Pons (tissue), 1 donor: ENCODE measurements at regions not wholly inside any gene's neighbourhood (a gene's known extent, or its start where the extent isn't known, plus 50 kb on each side); places are given as distances from the start of the nearest gene placed in this dataset.
"Not testable (repeated sequence)": the region's sequence is repeated elsewhere in the genome, so short reads cannot be mapped to it uniquely, and the experiment has no call there.

Experiments used
- DNase-seq: peaks from one replicate; pipeline ENCODE4 v3.0.0-alpha.2; 2016; ENCODE audit warnings: low spot score

DNA sequence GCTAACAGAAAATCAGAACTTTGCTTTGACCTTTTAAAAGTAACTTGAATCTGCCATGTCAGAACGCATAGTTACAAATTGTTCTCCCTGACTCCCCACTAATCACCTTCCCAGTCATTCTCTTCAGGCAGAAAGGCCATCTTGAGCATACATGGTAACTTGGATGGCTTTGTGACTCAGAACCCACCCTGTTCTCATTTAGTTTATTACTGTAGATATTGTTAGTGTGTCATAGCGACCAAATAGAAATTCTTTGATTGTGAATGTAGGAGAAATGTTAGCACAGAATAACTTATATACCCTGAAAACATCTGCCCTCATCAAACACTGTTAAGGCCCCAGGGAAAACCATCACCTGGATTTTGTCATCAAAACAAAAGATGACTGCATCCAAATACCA is 382.0 kb downstream of the MAGEB5 start:
- no peak for DNase-seq

DNA sequence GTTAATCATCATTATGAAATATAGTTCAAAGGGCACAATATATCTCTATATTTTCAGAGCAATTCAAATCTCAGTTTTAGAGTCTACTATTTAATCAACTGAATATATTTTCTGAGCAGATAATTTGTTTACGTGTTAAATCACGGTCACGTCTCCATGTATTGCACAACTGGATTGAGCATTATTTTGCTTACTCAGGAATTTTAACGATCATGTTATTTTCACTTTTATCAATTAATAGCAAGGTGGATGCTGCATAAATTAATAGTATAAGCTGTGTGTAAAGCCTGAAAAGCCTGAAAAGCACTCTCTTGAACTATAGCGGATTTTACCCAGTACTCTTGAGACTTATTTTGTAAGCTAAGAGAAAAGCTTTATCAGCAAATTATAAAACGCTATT is 374.9 kb downstream of the MAGEB5 start:
- no peak for DNase-seq

DNA sequence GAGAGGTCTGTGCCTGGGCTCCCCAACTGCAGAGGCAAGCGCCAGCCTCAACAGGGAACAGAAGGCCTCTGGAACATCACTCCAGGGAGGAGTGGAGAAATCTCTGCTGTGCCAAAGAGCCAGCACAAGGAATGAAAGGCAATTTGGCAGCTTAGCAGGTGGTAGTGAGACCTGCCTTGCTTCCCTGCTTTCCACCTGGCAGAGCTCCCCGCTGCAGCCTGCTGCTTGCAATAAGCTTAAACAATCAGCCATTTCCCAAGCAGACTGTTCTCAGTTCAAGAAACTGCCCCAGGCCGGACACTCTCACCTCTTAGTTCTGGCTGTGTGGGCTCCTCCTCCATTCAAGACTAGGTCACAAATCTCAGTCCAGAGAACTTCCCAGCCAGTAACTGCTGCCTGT is 370.6 kb downstream of the MAGEB5 start:
- DNase-seq, result peak; percentile 1

DNA sequence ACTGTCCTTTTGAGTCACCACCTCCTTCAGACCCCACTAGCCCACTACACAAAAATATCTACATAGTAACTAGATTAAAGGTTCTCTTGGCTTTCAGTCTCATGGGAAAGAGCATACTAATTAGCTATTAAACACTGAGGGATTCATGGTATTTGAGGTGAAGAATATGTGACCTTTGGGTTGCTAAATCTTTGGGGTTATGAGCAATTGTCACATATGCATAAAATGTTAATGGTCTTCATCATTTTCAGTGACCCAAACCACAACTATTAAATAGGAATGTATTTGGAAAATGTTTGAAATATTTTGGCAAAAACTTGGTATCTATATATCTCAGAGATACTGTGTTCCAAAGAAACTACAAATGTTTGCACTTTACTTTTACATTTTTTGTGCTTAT is 365.1 kb downstream of the MAGEB5 start:
- no peak for DNase-seq

DNA sequence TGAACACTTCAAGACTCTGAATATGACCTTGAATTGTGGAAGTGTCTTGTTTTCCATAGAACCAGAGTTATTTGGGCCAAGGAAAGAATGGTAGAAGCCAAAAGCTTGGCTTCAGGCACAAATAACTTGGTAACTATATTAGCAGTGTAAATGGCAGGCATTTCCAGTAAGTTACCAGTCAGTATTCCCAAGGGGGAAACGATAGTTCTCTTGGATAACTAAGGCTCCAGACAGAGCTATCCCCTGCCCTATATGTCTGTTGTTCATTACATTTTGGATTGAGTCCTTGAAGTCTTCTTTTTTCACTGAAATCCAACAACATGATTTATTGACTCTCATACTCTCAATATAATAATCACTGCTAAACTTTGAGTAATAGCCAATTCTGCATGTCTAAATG is 364.1 kb downstream of the MAGEB5 start:
- no peak for DNase-seq

DNA sequence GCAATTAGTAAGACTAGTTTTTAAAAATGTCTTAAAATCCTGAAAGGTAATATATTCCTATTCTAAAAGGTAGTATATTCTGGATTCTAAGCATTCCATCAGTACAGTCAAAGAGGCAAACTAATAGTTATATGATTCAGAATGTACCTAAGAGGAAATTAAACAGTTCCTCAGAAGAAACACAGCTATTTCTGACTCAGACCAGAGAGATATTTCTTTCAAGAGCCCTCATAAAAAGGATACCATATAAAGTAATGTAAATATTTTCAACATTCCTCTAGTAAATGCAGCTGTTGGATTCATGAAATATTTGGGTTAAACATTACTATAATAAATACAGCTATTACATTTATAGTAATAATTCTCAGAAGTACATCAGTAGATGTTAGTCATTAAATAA is 358.3 kb downstream of the MAGEB5 start:
- no peak for DNase-seq

DNA sequence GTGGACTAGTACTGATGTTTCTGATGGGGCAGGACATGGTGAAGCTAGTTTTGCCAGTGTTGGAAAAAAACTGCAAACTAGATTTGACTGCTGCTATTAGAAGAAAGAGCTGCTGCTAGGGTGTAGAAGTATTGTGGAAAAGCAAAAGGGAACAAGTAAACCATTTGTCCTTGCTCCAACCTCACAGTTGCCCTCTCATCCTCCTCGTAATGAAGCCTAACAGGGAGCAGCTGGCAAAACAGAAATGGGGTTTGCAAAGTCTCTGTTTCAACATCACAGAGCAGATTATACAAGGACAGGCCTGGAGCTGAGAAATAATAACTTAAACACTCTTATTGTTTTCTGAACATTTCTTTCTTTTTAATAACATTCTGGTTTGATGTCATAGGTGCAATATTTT is 346.2 kb downstream of the MAGEB5 start:
- peak; percentile 3 for DNase-seq

DNA sequence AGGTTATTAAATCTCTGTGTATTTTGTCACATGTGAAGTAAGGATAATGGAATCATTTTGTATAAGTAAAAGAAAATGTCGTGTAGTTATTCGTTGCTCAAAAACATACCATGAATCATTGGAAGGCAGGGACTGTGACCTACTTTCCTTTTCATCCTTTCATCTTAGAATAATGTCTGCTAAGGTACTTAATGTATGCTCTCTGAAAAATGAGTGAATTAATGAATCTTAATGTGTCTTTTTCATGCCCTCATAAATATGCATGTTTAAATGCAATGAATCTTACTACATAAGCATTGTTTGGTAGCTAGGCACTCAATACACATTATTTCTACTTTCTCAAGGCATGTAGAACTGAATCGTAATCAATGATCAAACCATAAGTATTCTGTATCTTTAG is 343.9 kb downstream of the MAGEB5 start:
- no peak for DNase-seq

DNA sequence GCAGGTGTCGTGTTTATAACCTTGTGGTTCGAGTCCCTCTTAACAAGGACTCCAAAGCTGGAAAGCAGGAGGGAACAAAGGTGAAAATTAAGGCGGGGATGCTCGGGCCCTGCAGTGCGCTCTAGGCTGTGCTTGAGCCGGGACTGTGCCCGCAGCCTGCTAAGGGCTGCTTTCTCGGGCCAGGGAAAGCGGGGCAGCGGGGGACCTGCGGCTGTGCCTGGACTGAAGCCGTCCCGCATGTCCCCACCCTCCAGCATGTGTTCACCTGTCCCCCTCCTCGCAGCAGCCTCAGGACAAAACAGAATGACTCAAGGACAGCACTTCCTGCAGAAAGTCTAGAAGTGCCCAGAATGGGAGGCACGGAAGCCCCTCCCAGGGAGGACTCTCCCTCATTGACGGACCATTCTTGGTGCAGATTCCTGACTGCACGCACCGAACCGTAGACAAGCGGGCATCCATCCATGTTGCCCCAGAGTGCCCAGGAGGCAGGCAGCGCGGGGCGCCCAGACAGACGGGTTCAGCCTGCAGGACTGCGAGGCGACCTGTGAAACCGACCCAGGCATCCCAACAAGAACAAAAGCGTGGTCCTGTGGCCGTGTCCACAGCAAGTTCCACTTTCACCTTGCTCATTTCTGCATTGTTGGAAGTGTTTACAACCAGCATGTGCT is 342.9 kb downstream of the MAGEB5 start:
- DNase-seq, result no peak

DNA sequence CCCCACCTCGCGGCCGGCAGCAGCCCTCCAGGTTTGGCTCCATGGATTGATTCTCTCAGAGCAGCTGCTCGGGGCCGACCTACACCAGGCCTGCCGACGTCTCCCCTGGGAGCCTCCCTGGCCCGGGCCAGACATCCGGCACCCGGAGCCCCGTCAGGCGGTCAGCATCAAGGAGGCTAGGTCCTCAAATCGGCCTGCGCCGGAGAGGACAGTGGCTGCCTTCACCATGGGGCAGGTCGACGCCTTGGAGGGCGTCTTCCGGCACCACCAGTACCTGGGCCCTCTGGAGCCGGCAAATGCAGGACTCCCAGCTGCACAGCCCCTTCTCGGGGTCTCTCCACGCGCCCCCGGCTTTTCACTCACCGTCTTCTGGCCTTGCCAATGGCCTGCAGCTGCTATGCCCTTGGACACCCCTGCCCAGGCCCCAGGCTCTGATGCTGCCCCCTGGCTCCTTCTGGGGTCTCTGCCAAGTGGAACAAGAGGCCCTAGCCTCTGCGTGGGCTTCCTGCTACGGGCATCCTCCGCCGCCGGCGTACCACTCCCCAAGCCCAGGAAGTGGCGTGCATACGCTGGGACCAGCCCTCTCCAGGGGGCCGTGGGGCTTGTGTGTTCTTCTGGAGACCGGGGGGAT is 341.8 kb downstream of the MAGEB5 start:
- DNase-seq, result no peak

DNA sequence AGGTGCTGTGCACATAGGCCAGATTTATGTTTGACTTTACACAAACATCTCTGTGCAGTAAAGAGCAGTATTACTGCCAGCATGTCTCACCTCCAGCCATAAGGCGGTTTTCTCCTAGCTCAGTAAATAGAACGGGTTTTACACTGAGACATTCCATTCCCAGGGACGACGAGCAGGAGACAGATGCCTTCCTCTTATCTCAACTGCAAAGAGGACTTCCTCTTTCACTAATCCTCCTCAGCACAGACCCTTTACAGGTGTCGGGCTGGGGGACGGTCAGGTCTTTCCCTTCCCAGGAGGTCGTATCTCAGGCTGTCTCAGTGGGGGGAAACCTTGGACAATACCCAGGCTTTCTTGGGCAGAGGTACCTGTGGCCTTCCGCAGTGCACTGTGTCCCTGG is 309.8 kb downstream of the MAGEB5 start:
- DNase-seq, result not testable (repeated sequence)

DNA sequence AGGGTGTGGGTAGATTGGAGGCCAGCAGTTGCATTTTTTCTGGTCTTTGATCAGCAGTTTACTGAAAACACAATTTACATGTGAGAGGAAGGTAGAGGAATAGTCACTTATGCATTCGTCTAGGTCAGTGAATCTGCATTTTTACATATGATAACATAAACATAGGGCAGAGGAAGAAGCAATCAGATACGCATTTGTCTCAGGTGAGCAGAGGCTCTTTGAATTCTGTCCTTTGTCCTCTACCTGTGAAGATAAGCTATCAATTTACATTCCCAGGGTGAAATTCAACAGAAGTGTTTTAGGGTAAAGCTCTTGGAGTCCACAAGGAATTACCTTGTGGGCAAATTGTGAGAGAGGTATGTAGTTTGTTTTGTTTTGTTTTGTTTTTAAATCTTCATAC is 306.5 kb downstream of the MAGEB5 start:
- no peak for DNase-seq

DNA sequence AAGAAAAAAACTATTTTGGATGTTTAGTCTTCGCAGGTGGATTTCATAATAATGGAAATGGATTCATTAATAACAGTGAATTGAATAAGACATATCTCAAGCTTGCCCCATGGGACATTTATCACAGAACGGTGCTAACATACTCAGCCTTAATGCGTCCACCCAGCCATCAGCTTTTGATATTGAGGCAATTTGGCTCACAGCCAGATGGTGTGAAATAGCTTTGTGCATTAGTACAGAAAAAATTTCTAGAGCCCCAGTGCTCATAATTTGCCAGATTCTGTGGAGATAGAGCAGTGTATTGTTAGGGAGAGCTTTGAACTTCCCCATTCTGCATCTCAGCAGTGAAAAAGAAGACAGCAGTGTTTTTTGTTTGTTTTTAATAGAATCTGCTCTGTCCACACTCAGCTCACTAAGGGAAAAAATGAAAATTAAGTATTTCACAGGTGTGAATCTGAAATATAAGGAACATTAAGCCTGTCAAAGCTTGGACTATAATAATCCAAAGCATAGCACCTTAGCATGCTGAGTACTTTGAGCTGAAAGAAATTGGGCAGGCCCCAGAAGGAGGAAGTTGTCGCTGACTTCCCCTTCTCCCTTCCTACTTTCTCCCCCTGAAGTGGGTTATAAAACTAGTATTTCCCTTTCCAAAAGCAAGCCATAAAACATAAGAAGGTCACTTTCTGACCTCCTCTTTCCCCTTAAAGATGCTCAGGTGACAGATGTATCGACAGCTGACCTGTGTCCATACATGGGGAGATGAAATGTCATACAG is 295.8 kb downstream of the MAGEB5 start:
- DNase-seq, result peak; percentile 23

DNA sequence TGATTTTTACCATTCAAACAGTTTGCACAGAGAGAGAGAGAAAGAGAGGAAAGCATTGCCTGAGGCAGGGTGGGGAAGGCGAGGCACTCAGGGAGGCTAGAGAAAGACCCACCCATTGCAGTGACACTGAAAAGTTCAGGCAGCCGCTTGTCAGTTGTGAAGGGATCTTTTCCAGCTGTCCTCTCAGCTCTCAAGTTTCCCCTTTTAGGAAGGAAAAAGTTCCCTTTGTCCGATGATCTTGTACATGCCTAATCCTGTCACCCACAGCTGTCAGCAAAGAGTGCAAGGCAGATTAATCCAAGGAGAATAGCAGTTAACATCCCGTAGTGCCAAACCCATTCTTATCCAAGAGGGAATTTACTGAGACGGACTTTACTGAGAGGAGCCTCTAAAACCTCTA is 255.0 kb downstream of the MAGEB5 start:
- no peak for DNase-seq

DNA sequence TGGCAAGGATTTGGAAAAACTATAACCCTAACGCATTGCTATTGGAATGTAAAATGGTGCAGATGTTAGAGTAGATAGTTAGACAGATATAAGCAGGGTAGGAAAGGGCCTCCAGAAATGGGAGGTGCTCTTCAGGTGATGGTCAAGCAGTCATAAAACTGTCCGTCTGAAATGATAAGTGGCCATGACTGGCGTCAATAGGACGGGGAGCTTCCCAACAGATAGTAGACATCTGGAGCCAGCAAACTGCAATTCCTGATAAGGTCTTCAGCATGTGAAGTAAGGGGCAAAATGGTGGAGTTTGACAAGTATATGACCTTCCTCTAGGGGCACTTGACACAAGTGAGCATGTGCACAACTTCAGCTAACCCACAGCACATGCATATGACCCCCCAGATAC is 250.4 kb downstream of the MAGEB5 start:
- no peak for DNase-seq

DNA sequence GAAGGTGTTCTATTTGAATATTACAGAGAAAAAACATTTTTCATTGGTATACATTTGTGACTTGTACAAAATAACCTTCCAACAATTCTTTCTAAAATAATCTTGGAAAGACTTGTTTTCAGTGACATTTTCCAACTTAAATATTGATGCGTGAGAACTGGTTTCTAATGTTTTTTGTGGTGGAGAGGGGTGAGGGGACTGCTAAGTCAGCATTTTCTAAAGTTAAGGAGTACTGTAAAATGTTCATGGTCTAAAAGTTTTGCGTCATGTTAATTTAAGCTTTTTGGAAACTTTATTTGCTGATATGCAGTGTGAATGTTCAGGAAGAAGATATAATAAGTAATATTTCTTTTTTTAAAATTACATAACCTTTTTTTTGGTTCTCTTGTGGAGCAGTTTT is 229.3 kb downstream of the MAGEB5 start:
- DNase-seq, result no peak

DNA sequence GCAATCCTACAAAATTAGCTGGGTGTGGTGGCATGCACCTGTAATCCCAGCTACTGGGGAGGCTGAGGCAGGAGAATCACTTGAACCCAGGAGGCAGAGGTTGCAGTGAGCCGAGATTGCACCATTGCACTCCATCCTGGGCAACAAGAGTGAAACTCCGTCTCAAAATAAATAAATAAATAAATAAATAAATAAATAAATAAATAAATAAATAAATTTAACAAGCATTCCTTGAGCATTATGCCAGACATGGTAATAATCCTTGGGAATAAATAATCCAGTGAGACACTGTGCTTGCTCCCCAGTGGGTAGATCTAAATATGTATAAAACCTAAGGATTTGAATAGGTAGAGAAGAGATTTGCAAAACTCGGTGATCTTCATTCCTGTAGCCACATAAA is 228.4 kb downstream of the MAGEB5 start:
- not testable (repeated sequence) for DNase-seq

DNA sequence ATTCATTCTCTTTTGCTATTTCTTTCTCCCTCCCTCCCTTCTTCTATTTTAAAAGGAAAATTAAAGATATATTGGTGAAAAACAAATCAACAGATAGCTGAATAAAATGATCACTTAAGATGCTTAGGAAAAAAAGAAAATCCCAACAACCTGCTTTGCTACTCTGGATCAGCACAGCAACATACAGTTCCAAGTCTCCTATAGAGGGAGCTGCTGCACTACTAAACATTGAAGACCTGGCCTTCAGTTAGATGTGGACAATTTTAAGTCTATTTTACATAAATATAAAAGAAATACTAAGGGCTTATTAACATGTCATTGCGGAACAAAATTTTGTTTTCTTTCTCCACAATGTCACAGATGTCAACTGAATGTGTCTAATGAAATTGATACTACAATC is 226.4 kb downstream of the MAGEB5 start:
- peak; percentile 2 for DNase-seq

DNA sequence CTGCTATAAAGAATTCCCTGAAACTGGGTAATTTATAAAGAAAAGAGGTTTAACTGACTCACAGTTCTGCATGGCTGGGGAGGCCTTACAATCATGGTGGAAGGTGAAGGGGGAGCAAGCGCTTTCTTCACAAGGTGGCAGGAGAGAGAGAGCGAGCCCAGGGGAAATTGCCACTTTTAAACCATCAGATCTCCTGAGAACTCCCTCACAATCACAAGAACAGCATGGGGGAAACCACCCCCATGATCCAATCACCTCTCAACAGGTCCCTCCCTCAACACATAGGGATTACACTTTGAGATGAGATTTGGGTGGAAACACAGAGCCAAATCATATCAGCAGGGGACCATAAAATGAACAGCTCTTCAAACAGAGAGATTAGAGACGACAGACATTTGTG is 198.6 kb downstream of the MAGEB5 start:
- DNase-seq, result no peak

DNA sequence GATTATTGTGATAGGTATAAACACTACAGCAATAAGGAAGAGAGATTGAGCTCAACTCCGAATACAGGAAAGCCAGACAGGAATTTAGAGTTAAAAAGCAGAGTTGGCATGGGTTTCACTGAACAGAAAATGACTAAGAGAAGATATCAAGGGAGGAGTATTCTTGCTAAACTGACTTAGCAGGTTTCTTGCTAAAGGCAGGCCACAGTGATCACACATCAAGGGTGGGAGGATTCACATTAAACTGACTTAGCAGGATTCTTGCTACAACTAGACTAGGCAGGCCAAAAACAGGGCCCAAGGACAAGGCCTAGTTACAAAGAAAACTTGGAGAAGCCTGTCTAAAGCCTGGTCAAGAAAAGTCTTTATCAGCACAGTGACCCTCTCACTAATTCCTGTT is 195.1 kb downstream of the MAGEB5 start:
- no peak for DNase-seq

DNA sequence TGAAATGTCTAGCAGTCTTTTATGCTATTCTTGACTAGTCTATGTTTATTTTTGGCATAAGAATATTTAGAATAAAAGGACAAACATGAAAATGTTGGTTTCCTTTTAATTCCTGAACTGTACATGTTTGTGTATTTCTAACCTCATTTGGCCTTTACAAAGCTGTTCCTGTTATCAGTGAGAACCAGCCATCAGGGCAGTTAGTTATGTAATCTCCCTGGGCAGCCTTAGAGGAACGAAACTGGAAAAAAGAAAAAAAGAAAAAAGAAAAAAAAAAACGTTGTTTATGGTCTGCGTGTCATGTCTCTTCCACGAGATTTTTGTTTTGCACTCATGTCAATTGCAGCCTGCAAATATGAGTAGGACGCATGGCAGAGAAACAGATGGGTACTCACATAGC is 193.7 kb downstream of the MAGEB5 start:
- DNase-seq, result peak; percentile 1

DNA sequence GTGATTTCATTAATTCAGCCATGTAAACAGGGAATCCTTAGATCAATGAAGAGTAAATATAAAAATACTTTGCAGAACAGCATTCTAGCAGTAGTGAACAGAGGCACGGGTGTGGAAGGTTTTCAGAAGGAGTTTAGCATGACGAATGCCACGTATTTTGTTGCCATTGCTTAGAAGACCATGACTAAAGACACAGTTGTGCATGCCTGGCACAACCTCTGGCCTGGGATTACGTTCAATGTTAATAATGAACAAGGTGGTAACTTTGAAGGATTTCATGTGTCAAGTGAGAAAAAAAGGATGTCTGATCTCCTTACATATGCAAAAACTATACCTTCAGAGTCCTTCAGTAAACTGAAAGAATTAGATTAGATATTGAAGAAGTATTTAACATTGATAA is 171.9 kb downstream of the MAGEB5 start:
- DNase-seq, result no peak

DNA sequence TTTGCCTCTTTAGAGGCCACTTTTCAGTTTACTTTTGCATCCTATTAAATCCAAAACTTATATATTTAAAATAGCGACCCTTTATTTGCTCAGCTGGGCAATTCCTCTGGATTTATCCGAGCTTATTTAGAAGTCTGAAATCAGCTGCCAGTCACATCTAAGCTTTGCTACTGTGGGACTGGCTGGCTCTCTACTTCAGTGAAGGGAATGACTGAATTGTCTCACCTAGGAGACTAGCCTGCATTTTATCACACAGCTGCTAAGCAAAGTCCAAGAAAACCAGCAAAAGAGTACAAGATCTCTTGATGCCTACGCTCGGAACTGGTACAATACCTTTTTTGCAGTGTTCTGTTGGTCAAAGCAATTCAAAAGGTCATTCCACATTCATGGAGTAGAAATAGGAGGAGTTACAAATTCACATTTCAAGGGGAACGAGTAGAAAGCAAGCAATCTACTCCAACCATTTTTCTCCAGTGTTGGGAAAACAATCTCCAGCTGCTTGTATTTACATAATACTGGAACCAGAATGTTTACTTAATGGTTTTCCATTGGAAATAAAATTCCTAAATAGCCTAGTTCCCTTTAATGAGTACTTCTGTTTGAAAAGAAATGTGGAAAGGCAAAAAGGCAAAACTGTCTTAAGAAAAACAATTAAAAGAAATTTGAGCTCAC is 160.2 kb downstream of the MAGEB5 start:
- DNase-seq, result no peak
